SK-N-SH (cell line): ENCODE measurements at regions not wholly inside any gene's neighbourhood (a gene's known extent, or its start where the extent isn't known, plus 50 kb on each side); places are given as distances from the start of the nearest gene placed in this dataset.

Experiments used
- CTCF ChIP-seq: fragments of 200-600 bp; sonication (generic); IDR thresholded peaks from 2 replicates; pipeline ENCODE4 v1.6.1; 2017; ENCODE audit warnings: antibody characterized with exemption, mild to moderate bottlenecking, moderate library complexity
- GABPA ChIP-seq: IDR thresholded peaks from 2 replicates; pipeline ENCODE4 v1.4.0; 2012; ENCODE audit warnings: low read depth, mild to moderate bottlenecking
- SIN3A ChIP-seq: IDR thresholded peaks from 2 replicates; pipeline ENCODE4 v1.6.1; 2012; ENCODE audit warnings: low read depth, mild to moderate bottlenecking, low read length, moderate library complexity, borderline replicate concordance

GRCh38 chr3:104906001-104906639 lies 460.6 kb upstream of the ALCAM start:
- TF ChIP-seq CTCF: no peak
- TF ChIP-seq GABPA: no peak
- no peak for TF ChIP-seq SIN3A
